GM23338 (cell line): ENCODE measurements at regions not wholly inside any gene's neighbourhood (a gene's known extent, or its start where the extent isn't known, plus 50 kb on each side); places are given as distances from the start of the nearest gene placed in this dataset.
A peak's percentile ranks its signal among the peaks of the same experiment; 100 is the strongest.

Experiments
- ATAC-seq: fragments of 200-7000 bp; cut with Tn5 transposase; 3 replicates; pipeline ENCODE4 v1.9.1; 2020
- DNase-seq: peaks from one replicate; pipeline ENCODE4 v3.0.0-alpha.2; 2015; ENCODE audit warnings: low spot score
- H2AFZ ChIP-seq: fragments of 200-600 bp; sonication (generic); 2 replicates; pipeline ENCODE4 v1.8.0; 2016; ENCODE audit warnings: antibody characterized with exemption, mild to moderate bottlenecking, moderate library complexity
- H3F3A ChIP-seq: fragments of 200-600 bp; sonication (generic); replicated peaks from 2 replicates; pipeline ENCODE4 v1.8.0; 2017; ENCODE audit warnings: antibody characterized with exemption, mixed run types, low read depth
- H3K27ac ChIP-seq: fragments of 200-600 bp; sonication (generic); 2 replicates; pipeline ENCODE4 v1.6.1; 2016; ENCODE audit warnings: low read depth
- H3K27me3 ChIP-seq: fragments of 200-600 bp; sonication (generic); 2 replicates; pipeline ENCODE4 v1.8.0; 2016; ENCODE audit warnings: mild to moderate bottlenecking, mixed run types, moderate library complexity; ENCODE audit not compliant: insufficient read depth
- H3K36me3 ChIP-seq: fragments of 200-600 bp; sonication (generic); 2 replicates; pipeline ENCODE4 v1.8.0; 2016; ENCODE audit warnings: mild to moderate bottlenecking; ENCODE audit not compliant: insufficient read depth
- H3K4me1 ChIP-seq: fragments of 200-600 bp; sonication (generic); 2 replicates; pipeline ENCODE4 v1.8.0; 2016; ENCODE audit warnings: mild to moderate bottlenecking, moderate library complexity; ENCODE audit not compliant: insufficient read depth
- H3K4me2 ChIP-seq: fragments of 200-600 bp; sonication (generic); 2 replicates; pipeline ENCODE4 v1.7.1; 2017; ENCODE audit warnings: mixed run types
- H3K4me3 ChIP-seq: fragments of 200-600 bp; sonication (generic); 2 replicates; pipeline ENCODE4 v1.6.1; 2016; ENCODE audit warnings: mixed run types
- H3K79me2 ChIP-seq: fragments of 200-600 bp; sonication (generic); replicated peaks from 2 replicates; pipeline ENCODE4 v1.8.0; 2017; ENCODE audit warnings: mild to moderate bottlenecking; ENCODE audit not compliant: insufficient read depth
- H3K9me2 ChIP-seq: fragments of 200-600 bp; sonication (generic); 2 replicates; pipeline ENCODE4 v1.8.0; 2017; ENCODE audit not compliant: insufficient read depth
- H4K20me1 ChIP-seq: fragments of 200-600 bp; sonication (generic); replicated peaks from 2 replicates; pipeline ENCODE4 v1.8.0; 2017; ENCODE audit warnings: mild to moderate bottlenecking; ENCODE audit not compliant: insufficient read depth
- H3K27ac Mint-ChIP-seq: 2 replicates; pipeline ENCODE4 v1.8.0; 2020; ENCODE audit warnings: inconsistent platforms, mild to moderate bottlenecking, moderate library complexity, mixed read lengths
- H3K27me3 Mint-ChIP-seq: 3 replicates; pipeline ENCODE4 v1.8.0; 2022; ENCODE audit warnings: low read depth, mild to moderate bottlenecking, moderate library complexity, mixed read lengths, inconsistent platforms; ENCODE audit not compliant: insufficient read depth, poor library complexity
- H3K36me3 Mint-ChIP-seq: 3 replicates; pipeline ENCODE4 v1.8.0; 2021; ENCODE audit warnings: low read depth, mild to moderate bottlenecking, inconsistent platforms, moderate library complexity, mixed read lengths
- H3K4me1 Mint-ChIP-seq: 3 replicates; pipeline ENCODE4 v1.8.0; 2020; ENCODE audit warnings: mild to moderate bottlenecking, inconsistent platforms, mixed read lengths
- H3K4me3 Mint-ChIP-seq: 3 replicates; pipeline ENCODE4 v1.8.0; 2021; ENCODE audit warnings: moderate library complexity, mild to moderate bottlenecking, inconsistent platforms, mixed read lengths
- H3K9me3 Mint-ChIP-seq: 3 replicates; pipeline ENCODE4 v1.8.0; 2020; ENCODE audit warnings: moderate library complexity, mild to moderate bottlenecking, inconsistent platforms, mixed read lengths
- CTCF ChIP-seq, 2 experiments: fragments of 200-600 bp in 1 of 2; sonication (generic) in 1 of 2; conservative IDR thresholded peaks; 2 replicates each; pipeline versions ENCODE4 v1.5.1 to v1.6.1; 2016 to 2017; ENCODE audit warnings: antibody characterized with exemption in 2 of 2, low read depth in 2 of 2, mild to moderate bottlenecking in 2 of 2, moderate library complexity in 1 of 2
- ETS1 ChIP-seq: IDR thresholded peaks from 2 replicates; pipeline ENCODE4 v1.6.1; 2016; ENCODE audit warnings: antibody characterized with exemption
- JUNB ChIP-seq: IDR thresholded peaks from one replicate; pipeline ENCODE4 v1.6.1; 2016; ENCODE audit warnings: antibody characterized with exemption; ENCODE audit not compliant: unreplicated experiment
- NANOG ChIP-seq: IDR thresholded peaks from 2 replicates; pipeline ENCODE4 v1.6.1; 2016; ENCODE audit warnings: antibody characterized with exemption, borderline replicate concordance
- REST ChIP-seq: IDR thresholded peaks from one replicate; pipeline ENCODE4 v1.6.1; 2018; ENCODE audit warnings: antibody characterized with exemption; ENCODE audit not compliant: unreplicated experiment
- STAT1 ChIP-seq: IDR thresholded peaks from one replicate; pipeline ENCODE4 v1.6.1; 2016; ENCODE audit warnings: antibody characterized with exemption; ENCODE audit not compliant: unreplicated experiment
- ZNF114 ChIP-seq: fragments of 250-450 bp; sonication (Bioruptor Pico); IDR thresholded peaks from 2 replicates; pipeline ENCODE4 v1.5.0; 2020; ENCODE audit warnings: mild to moderate bottlenecking, moderate library complexity
- ZNF331 ChIP-seq: fragments of 250-450 bp; sonication (Bioruptor Pico); IDR thresholded peaks from 2 replicates; pipeline ENCODE4 v1.5.0; 2020; ENCODE audit warnings: low read depth, mild to moderate bottlenecking, moderate library complexity
- ZNF462 ChIP-seq: fragments of 250-450 bp; sonication (Bioruptor Pico); IDR thresholded peaks from 2 replicates; pipeline ENCODE4 v1.5.0; 2020; ENCODE audit warnings: mild to moderate bottlenecking, moderate library complexity

- no peak for TF ChIP-seq REST
Observed at GRCh38 chr6:137299681-137300080, 80.5 kb upstream of the IFNGR1 start (continued).

- peaks cover 3% of the 10 kb centered on the region for H3K27me3 Mint-ChIP-seq
- H3K27ac ChIP-seq: peak overlapping the region; percentile 67
- H2AFZ ChIP-seq: no peak overlapping the region
- peak overlapping the region; percentile 50 for H3K4me3 Mint-ChIP-seq
- H3K27me3 ChIP-seq: no peaks in the 10 kb centered on the region
- H3K79me2 ChIP-seq: no peaks in the 10 kb centered on the region
- DNase-seq: peak; percentile 93
- no peaks in the 10 kb centered on the region for H4K20me1 ChIP-seq
- peaks cover 52% of the 10 kb centered on the region for H3K4me1 Mint-ChIP-seq
- H3K36me3 ChIP-seq: no peaks in the 10 kb centered on the region
- peaks cover 4% of the 10 kb centered on the region; the same call in 1 of the 2 replicates for H3K9me2 ChIP-seq
- H3K4me2 ChIP-seq: peak overlapping the region; percentile 51
- no peak overlapping the region for H3K4me3 ChIP-seq
- H3K27ac Mint-ChIP-seq: peak overlapping the region; percentile 95
- H3K36me3 Mint-ChIP-seq: peaks cover 7% of the 10 kb centered on the region; the same call in 1 of the 3 replicates
- no peaks in the 10 kb centered on the region for H3F3A ChIP-seq
- peak; percentile 100 for ATAC-seq
- H3K9me3 Mint-ChIP-seq: peaks cover 3% of the 10 kb centered on the region; the same call in 1 of the 3 replicates
- peaks cover 26% of the 10 kb centered on the region for H3K4me1 ChIP-seq
- TF ChIP-seq ZNF331 (CRISPR knock-in tag) (no peak), JUNB (no peak), CTCF (conservative IDR thresholded peaks at IDR 0.05; ENCODE audit: low read depth in 2 of 2) (no peak), NANOG (no peak), STAT1 (no peak), ZNF114 (no peak), ETS1 (no peak), ZNF462 (CRISPR knock-in tag) (peak; percentile 88)
Observed at GRCh38 chr6:137297887-137298286, 78.7 kb upstream of the IFNGR1 start.
